ENCODE measurements at regions not wholly inside any gene's neighbourhood (a gene's known extent, or its start where the extent isn't known, plus 50 kb on each side); places are given as distances from the start of the nearest gene placed in this dataset.
"Not testable (repeated sequence)": the region's sequence is repeated elsewhere in the genome, so short reads cannot be mapped to it uniquely, and the experiment has no call there.

GRCh38 chr10:133765308-133765707 is 138.7 kb upstream of the FRG2B start:
- not testable (repeated sequence) for TF ChIP-seq CTCF (IDR thresholded peaks at IDR 0.05); ZFX (IDR thresholded peaks at IDR 0.05; ENCODE audit: borderline replicate concordance)
